Prostate gland (tissue), 2 donors: ENCODE measurements at regions not wholly inside any gene's neighbourhood (a gene's known extent, or its start where the extent isn't known, plus 50 kb on each side); places are given as distances from the start of the nearest gene placed in this dataset.

Experiments
- DNase-seq: peaks from one replicate; pipeline ENCODE4 v3.0.0-alpha.2; 2019; ENCODE audit warnings: low spot score
- H3K27ac ChIP-seq, 2 donors: fragments of 200-600 bp; sonication (generic); 2 replicates each; pipeline ENCODE4 v1.5.1; 2017 to 2019
- H3K27me3 ChIP-seq: fragments of 200-600 bp; sonication (generic); replicated peaks from 2 replicates; pipeline ENCODE4 v1.5.1; 2019; ENCODE audit not compliant: insufficient read depth
- H3K36me3 ChIP-seq, 2 donors: fragments of 200-600 bp; sonication (generic); 1 replicate in 1 of 2; 2 replicates in 1 of 2; pipeline versions ENCODE4 v1.5.1 to v1.8.1; 2017 to 2019
- H3K4me1 ChIP-seq: fragments of 200-600 bp; sonication (generic); replicated peaks from 2 replicates; pipeline ENCODE4 v1.5.1; 2019
- H3K4me3 ChIP-seq, 2 donors: fragments of 200-600 bp; sonication (generic); 2 replicates each; pipeline ENCODE4 v1.5.1; 2017 to 2019
- H3K9me3 ChIP-seq: fragments of 200-600 bp; sonication (generic); 2 replicates; pipeline ENCODE4 v1.5.1; 2017
- POLR2A ChIP-seq: fragments of 450-650 bp; IDR thresholded peaks from one replicate; pipeline ENCODE4 v1.6.1; 2016; ENCODE audit warnings: antibody characterized with exemption, mild to moderate bottlenecking
- POLR2AphosphoS5 ChIP-seq: sonication (generic); formaldehyde crosslinking; IDR thresholded peaks from one replicate; pipeline ENCODE4 v1.6.1; 2017; ENCODE audit warnings: antibody characterized with exemption
- WGBS: methylation state at CpG from one replicate; pipeline ENCODE4 v1.1.5; 2018; 5-methylcytosine and 5-hydroxymethylcytosine counted together
- intact Hi-C: fragments of 100-400 bp; cut with DNase I; formaldehyde crosslinking; loops from one replicate; pipeline ENCODE4 v1.14.2; 2022
- TF ChIP-seq, protein P1 (sequence below), 4 experiments: fragments of 200-600 bp in 2 of 4; fragments of 450-650 bp in 2 of 4; sonication (generic) in 2 of 4; IDR thresholded peaks; 1 replicate in 3 of 4; 2 replicates in 1 of 4; pipeline ENCODE4 v1.5.1; 2016 to 2019; ENCODE audit warnings: antibody characterized with exemption in 4 of 4, mild to moderate bottlenecking in 2 of 4, moderate library complexity in 2 of 4

- Histone ChIP-seq H3K9me3 (no peaks in the 10 kb centered on the region), H3K36me3 (no peaks in the 10 kb centered on the region), H3K4me1 (no peaks in the 10 kb centered on the region), H3K27ac (no peak overlapping the region), H3K4me3 (no peak overlapping the region), H3K27me3 (no peaks in the 10 kb centered on the region)
- intact Hi-C loops, result no loop called here
- 78% methylated on average over 4 of the region's 4 CpGs for WGBS
- DNase-seq, result no peak
- TF ChIP-seq POLR2A (no peak), POLR2AphosphoS5 (no peak)
- TF ChIP-seq, protein P1, sequence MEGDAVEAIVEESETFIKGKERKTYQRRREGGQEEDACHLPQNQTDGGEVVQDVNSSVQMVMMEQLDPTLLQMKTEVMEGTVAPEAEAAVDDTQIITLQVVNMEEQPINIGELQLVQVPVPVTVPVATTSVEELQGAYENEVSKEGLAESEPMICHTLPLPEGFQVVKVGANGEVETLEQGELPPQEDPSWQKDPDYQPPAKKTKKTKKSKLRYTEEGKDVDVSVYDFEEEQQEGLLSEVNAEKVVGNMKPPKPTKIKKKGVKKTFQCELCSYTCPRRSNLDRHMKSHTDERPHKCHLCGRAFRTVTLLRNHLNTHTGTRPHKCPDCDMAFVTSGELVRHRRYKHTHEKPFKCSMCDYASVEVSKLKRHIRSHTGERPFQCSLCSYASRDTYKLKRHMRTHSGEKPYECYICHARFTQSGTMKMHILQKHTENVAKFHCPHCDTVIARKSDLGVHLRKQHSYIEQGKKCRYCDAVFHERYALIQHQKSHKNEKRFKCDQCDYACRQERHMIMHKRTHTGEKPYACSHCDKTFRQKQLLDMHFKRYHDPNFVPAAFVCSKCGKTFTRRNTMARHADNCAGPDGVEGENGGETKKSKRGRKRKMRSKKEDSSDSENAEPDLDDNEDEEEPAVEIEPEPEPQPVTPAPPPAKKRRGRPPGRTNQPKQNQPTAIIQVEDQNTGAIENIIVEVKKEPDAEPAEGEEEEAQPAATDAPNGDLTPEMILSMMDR (IDR thresholded peaks at IDR 0.05), result no peak
Observed at GRCh38 chr4:84237008-84237407, 262.1 kb downstream of the NKX6-1 start.

- no peaks in the 10 kb centered on the region for H3K36me3 ChIP-seq
- DNase-seq, result no peak
- no peaks in the 10 kb centered on the region for H3K9me3 ChIP-seq
- 91% methylated on average over 6 of the region's 6 CpGs for WGBS
- intact Hi-C loops, result no loop called here
- no peaks in the 10 kb centered on the region for H3K4me1 ChIP-seq
- H3K27me3 ChIP-seq, result no peaks in the 10 kb centered on the region
- no peak overlapping the region for H3K27ac ChIP-seq
- TF ChIP-seq POLR2AphosphoS5 (no peak), POLR2A (no peak)
- TF ChIP-seq, protein P1 (IDR thresholded peaks at IDR 0.05), result no peak
- no peak overlapping the region for H3K4me3 ChIP-seq
Observed at GRCh38 chr4:84235126-84235944, 263.8 kb downstream of the NKX6-1 start.

DNA sequence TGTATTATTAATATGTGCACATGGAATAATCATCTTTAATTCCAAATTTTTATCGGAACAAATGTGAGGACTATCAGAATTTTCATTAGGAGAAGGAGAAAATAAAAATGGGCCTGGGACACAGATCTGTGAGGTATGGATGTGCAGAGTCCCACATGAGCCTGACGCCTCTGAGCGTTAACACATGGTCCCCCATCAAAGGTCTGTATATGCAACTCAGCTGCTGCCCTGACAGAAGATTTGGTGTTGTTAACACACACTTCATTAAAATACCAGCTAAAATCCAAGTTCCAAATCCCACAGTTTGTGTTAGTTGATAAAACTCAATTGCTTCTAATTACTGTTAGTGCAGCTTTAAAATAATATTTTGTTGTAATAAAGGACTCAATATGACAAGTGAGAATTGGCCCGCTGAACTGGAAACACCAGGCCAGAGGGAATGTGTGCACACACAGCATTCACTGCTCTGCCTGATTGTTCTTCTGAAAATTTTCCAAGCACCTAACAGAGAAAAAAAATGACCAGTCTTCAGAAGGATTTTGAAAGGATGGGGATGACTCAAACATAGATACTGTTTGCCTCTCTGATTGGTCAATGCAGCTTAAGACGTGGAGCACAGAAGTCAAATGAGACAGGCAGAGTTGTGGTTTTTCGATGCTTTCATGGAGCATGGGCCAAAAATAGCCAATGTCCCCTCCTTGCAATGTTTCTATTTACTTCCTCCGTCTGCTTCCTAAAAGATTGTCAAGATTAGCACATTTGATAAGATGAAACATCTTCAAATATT, 266.6 kb downstream of the NKX6-1 start:
- intact Hi-C loops, result no loop called here
- 61% methylated on average over 7 of the region's 7 CpGs for WGBS
- Histone ChIP-seq H3K4me1 (no peaks in the 10 kb centered on the region), H3K27ac (no peak overlapping the region), H3K9me3 (no peaks in the 10 kb centered on the region), H3K27me3 (no peaks in the 10 kb centered on the region), H3K36me3 (no peaks in the 10 kb centered on the region), H3K4me3 (no peak overlapping the region)
- no peak for DNase-seq
- TF ChIP-seq, protein P1 (IDR thresholded peaks at IDR 0.05), result no peak
- no peak for TF ChIP-seq POLR2A
- TF ChIP-seq POLR2AphosphoS5, result no peak

DNA sequence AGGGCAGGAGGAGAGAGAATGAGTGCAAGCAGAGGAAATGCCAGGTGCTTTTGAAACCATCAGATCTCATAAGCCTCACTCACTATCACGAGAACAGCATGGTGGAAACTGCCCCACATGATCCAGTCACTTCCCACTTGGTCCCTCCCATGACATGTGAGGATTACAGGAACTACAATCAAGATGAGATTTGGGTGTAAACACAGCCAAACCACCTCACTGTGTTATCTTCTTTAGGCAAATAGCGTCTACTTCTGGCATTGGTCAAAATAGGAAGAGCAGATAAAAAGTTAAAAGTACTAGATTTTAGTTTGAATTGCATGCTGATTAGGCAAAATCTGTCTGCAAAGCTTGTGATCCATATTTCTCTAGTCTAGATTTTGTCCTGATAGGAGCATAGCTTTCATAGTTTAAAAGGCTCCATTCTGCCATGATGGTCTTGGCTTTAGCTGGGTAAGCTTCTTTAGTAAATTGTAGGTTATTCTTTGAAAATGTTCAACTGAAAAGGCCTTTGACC, 267.5 kb downstream of the NKX6-1 start:
- Histone ChIP-seq H3K27me3 (no peaks in the 10 kb centered on the region), H3K27ac (no peak overlapping the region), H3K9me3 (no peaks in the 10 kb centered on the region), H3K4me3 (no peak overlapping the region), H3K36me3 (no peaks in the 10 kb centered on the region), H3K4me1 (no peaks in the 10 kb centered on the region)
- TF ChIP-seq POLR2AphosphoS5, result no peak
- TF ChIP-seq, protein P1 (IDR thresholded peaks at IDR 0.05), result no peak
- no peak for TF ChIP-seq POLR2A
- intact Hi-C loops, result no loop called here
- no peak for DNase-seq
- 57% methylated on average over 2 of the region's 2 CpGs for WGBS
